ENCODE measurements at regions not wholly inside any gene's neighbourhood (a gene's known extent, or its start where the extent isn't known, plus 50 kb on each side); places are given as distances from the start of the nearest gene placed in this dataset.

- ATAC-seq = no peak
- H3K36me3 ChIP-seq = no peaks in the 10 kb centered on the region
- H3K27ac ChIP-seq = no peak overlapping the region
- H3K4me1 ChIP-seq = peaks cover 0 to 3% of the 10 kb centered on the region in 2 donors
- H3K4me3 ChIP-seq = no peak overlapping the region
- no peak for DNase-seq
- no peak for TF ChIP-seq CTCF (IDR thresholded peaks at IDR 0.05 in 4 of 5, conservative IDR thresholded peaks at IDR 0.05 in 1 of 5)
- TF ChIP-seq POLR2A (IDR thresholded peaks at IDR 0.05) = no peak
- in situ Hi-C loops (cut with MboI; ENCODE audit: low sequenced_read_pairs in 4 of 4) = no loop called here
- no peaks in the 10 kb centered on the region for H3K9me3 ChIP-seq
- H3K27me3 ChIP-seq = peaks cover 0 to 3% (median 0%) of the 10 kb centered on the region in 3 donors
- intact Hi-C loops (cut with DNase I; ENCODE audit: low total_unique reads) = no loop called here
Observed at GRCh38 chr18:49731860-49732311, 81.4 kb downstream of the ACAA2 start.

DNA sequence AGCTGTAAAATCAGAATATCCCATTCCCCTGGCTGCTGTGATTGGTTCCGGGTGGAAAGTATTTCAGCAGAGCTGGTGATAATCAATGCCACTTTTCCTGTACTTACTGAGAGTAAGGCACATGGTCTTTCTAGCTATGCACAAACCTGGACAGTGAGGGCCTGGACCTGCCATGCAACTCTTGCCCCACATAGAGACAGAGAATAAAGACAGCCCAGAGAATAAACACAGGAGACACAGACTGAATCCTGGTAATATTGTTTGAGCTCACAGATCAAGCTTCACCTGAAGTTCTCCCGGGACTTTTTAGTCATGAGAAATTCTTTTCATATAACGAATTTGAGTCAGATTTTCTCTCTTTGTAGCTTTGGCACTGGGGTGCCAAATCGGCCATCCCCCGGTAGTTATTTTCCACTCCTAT is 81.9 kb downstream of the ACAA2 start:
- Histone ChIP-seq H3K4me1 (peaks cover 0 to 3% of the 10 kb centered on the region in 2 donors), H3K27me3 (peaks cover 0 to 3% (median 0%) of the 10 kb centered on the region in 3 donors), H3K4me3 (no peak overlapping the region), H3K27ac (no peak overlapping the region), H3K9me3 (no peaks in the 10 kb centered on the region), H3K36me3 (no peaks in the 10 kb centered on the region)
- intact Hi-C loops (cut with DNase I; ENCODE audit: low total_unique reads) (no loop called here), in situ Hi-C loops (cut with MboI; ENCODE audit: low sequenced_read_pairs in 4 of 4) (no loop called here)
- no peak for TF ChIP-seq CTCF (IDR thresholded peaks at IDR 0.05 in 4 of 5, conservative IDR thresholded peaks at IDR 0.05 in 1 of 5)
- no peak for TF ChIP-seq POLR2A (IDR thresholded peaks at IDR 0.05)
- ATAC-seq (no peak), DNase-seq (no peak)

GRCh38 chr18:49730951-49731391 is 82.4 kb downstream of the ACAA2 start:
- no peaks in the 10 kb centered on the region for H3K9me3 ChIP-seq
- H3K4me1 ChIP-seq = peaks cover 0 to 3% of the 10 kb centered on the region in 2 donors
- H3K4me3 ChIP-seq = no peak overlapping the region
- no peaks in the 10 kb centered on the region for H3K27me3 ChIP-seq
- in situ Hi-C loops (cut with MboI; ENCODE audit: low sequenced_read_pairs in 4 of 4) = no loop called here
- no peak for TF ChIP-seq POLR2A (IDR thresholded peaks at IDR 0.05)
- TF ChIP-seq CTCF (IDR thresholded peaks at IDR 0.05 in 4 of 5, conservative IDR thresholded peaks at IDR 0.05 in 1 of 5) = no peak
- ATAC-seq (no peak), DNase-seq (no peak)
- no peaks in the 10 kb centered on the region for H3K36me3 ChIP-seq
- no peak overlapping the region for H3K27ac ChIP-seq
- intact Hi-C loops (cut with DNase I; ENCODE audit: low total_unique reads) = no loop called here

DNA sequence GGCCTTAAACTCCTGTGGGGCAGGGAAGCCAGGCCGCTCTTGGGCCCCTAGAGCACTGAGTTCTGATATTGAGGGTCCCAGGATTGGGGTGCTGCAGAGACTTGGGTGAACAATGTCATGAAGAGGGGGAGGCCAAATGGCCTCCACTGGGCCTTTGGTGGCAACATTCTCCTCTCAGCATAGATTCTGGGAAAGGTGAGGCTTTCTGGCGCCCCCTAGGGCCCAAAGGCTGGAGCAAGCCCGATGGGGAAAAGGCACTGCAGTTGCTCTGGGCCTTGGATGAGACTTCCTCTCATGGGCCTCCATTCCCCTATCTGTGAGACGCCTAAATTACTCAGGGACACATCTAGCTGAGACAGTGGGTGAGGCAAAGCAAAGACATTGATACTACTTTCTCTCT is 84.8 kb downstream of the ACAA2 start:
- no peak overlapping the region for H3K4me3 ChIP-seq
- DNase-seq (no peak), ATAC-seq (peak in 1 of 2 donors; percentile 24)
- H3K4me1 ChIP-seq = peaks cover 0 to 3% of the 10 kb centered on the region in 2 donors
- H3K27me3 ChIP-seq = no peaks in the 10 kb centered on the region
- peak in 4 of 5 experiments; percentile 17 to 54 (median 27) for TF ChIP-seq CTCF (IDR thresholded peaks at IDR 0.05 in 4 of 5, conservative IDR thresholded peaks at IDR 0.05 in 1 of 5)
- no peak for TF ChIP-seq POLR2A (IDR thresholded peaks at IDR 0.05)
- H3K27ac ChIP-seq = no peak overlapping the region
- H3K9me3 ChIP-seq = no peaks in the 10 kb centered on the region
- in situ Hi-C loops (cut with MboI; ENCODE audit: low sequenced_read_pairs in 4 of 4) (no loop called here), intact Hi-C loops (cut with DNase I; ENCODE audit: low total_unique reads) (loop anchor here (5.0 kb wide), 1 partner anchor 166 kb away; the partner anchor contains the start of gene LIPG)
- H3K36me3 ChIP-seq = no peaks in the 10 kb centered on the region

DNA sequence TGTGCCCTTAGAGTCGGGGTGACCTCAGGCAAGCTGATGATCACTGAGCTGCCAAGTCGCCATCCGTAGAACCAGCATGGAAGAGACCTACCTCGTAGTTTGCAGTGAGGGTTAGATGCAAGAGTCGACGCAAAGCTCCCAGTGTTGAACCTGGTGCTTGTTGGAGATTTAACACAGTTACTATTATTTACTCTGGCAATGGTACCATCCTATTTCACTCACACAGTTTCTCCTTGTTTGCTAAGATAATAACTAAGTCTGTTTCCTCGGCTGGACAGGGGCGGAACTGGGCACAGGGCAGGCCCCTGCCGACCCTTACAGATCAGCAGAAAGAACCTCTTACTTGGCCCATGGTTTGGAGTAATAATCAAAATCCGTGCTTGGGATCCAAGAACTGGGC is 85.5 kb downstream of the ACAA2 start:
- H3K27ac ChIP-seq = no peak overlapping the region
- DNase-seq (no peak), ATAC-seq (no peak)
- TF ChIP-seq POLR2A (IDR thresholded peaks at IDR 0.05) = no peak
- in situ Hi-C loops (cut with MboI; ENCODE audit: low sequenced_read_pairs in 4 of 4) = no loop called here
- intact Hi-C loops (cut with DNase I; ENCODE audit: low total_unique reads) = loop anchor here (5.0 kb wide), 1 partner anchor 166 kb away; the partner anchor contains the start of gene LIPG
- H3K9me3 ChIP-seq = no peaks in the 10 kb centered on the region
- H3K4me1 ChIP-seq = peaks cover 0 to 3% of the 10 kb centered on the region in 2 donors
- H3K36me3 ChIP-seq = no peaks in the 10 kb centered on the region
- H3K27me3 ChIP-seq = no peaks in the 10 kb centered on the region
- no peak overlapping the region for H3K4me3 ChIP-seq
